Ureter (tissue), 1 donor: ENCODE measurements at regions not wholly inside any gene's neighbourhood (a gene's known extent, or its start where the extent isn't known, plus 50 kb on each side); places are given as distances from the start of the nearest gene placed in this dataset.

Source experiments
- DNase-seq: peaks from one replicate; pipeline ENCODE4 v3.0.0-alpha.2; 2020; ENCODE audit warnings: low spot score
- donor health status: DM: yes; HTN: yes; CAD: no.

DNA sequence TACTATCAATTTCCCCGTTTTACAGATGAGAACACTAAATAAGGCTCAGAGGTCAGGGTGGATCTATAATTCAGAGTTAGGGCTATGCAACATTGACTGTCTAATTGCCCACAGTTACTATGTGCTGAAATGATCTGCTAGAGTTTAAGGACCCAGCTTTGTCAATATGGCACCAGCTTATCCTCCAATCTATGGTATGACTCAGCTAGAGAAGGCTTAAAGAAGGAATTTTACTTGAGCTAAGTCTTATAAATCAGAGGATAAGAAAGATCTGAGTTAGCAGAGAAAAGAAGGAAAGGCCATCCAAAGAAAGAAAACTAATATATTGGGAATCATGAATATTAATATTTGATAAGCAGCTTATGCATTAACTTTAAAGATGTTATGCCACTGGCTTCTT, 78.1 kb downstream of the ASB9 start:
- DNase-seq: no peak

DNA sequence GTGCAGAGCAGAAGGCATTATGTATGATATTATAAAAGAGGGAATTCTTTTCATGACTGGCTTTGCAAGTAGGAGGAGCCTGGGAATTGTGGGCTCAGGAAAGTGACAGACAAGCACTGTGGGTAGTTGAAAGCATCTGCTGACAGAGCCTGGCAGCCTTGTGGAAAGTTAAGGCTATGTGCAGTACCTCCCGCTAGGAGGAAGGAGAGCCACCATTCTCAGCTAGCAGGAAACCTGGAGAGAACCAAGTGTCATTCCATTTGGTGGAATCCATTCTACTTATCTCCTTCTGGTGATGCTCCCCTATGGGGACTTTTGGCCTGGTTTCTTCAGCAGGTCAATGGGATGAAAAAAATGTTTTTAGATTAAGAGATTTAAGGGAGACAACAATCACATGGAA, 81.8 kb downstream of the ASB9 start:
- DNase-seq: no peak

DNA sequence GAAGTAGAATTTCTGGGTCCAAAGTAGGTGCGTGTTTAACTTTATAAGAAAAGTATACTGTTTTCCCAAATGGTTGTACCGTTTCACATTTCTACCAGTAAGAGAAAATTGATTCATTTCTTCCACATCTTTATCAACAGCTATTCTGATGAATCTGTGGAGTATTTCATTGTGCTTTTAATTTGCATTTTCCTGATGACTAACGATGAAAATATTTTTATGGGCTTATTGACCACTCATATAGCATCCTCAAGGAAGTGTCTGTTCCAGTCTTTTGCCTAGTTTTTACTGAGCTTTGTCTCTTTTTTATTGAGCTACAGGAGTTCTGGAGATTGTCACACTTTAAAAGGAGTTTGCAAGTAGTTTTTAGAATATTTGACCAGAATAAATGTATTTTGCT, 92.6 kb downstream of the ASB9 start:
- DNase-seq: no peak

- DNase-seq: no peak
These were observed 96.5 kb downstream of the ASB9 start for GRCh38 chrX:15173411-15173810.

- no peak for DNase-seq
These were observed 99.0 kb downstream of the ASB9 start for GRCh38 chrX:15170927-15171326.

DNA sequence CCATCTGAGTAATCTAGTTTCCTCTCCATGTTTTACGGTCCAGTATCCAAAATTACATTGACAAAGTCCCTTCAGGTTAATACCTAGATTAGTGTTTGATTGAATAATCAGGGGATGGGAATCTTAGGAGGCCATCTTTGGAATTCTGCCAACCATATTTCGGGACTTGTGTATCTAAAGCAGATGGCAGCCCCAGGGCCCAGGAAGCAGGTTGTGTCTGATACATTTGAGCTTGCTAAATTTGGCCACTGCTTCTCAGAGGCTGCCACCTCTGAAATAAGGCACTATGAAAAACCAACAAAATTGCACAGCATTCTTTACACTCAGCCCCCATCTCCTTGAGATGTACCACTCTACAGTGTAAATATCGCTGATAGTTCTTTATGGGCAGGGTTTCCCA, 102.1 kb downstream of the ASB9 start:
- DNase-seq: no peak

- DNase-seq: no peak
These were observed 104.1 kb downstream of the ASB9 start for GRCh38 chrX:15165832-15166231.

DNA sequence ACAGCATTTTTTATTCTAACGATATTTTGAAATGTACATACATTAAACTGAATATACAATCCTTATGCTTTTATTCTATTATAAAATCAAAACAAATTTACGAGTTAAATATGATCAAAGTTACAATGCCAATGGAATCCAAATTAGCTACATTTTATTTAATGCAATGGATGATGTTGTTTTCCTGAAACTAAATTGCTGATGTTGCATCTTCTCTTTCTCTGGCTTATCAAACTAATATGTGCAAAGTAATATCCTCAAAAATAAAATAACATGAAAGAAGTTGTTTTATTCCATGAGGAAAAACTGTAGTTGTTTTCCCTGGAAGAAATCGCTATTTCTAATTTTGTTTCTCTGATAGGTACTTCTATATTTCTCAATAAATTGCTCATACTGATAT, 106.8 kb downstream of the ASB9 start:
- DNase-seq: no peak

- DNase-seq: no peak
These were observed 109.3 kb downstream of the ASB9 start for GRCh38 chrX:15160558-15161095.

DNA sequence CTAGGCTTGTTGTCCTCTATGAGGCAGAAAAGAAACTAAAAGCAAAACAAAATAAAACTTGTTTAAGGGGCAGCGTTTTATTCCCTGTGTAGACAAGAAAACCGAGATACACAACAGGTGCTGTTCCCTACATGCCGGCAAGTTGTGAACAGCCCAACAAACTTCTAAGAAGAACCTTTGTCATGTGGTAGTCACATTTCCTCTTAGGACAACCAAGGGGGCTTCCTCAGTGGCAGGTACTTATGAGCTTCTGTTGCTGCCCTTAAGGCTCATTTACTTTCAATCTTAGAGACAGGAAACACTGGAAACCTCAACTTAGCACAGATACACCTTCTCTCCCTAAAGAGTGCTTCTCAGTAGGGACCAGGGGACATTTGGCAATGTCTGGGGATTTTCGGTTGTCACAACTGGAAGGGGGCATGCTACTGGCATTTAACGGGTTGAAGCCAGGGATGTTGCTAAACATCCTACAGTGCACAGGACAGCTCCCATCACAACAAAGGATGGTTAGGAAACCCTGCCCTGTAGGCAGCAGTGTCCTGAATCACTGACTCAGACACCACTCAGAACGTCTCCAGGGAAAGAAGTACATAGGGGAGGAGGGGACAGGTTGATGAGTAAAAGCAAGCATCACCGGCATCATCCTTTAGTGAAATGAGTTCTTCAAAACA, 111.0 kb downstream of the ASB9 start:
- DNase-seq: no peak

- DNase-seq: no peak
These were observed 111.5 kb downstream of the ASB9 start for GRCh38 chrX:15158350-15158735.

DNA sequence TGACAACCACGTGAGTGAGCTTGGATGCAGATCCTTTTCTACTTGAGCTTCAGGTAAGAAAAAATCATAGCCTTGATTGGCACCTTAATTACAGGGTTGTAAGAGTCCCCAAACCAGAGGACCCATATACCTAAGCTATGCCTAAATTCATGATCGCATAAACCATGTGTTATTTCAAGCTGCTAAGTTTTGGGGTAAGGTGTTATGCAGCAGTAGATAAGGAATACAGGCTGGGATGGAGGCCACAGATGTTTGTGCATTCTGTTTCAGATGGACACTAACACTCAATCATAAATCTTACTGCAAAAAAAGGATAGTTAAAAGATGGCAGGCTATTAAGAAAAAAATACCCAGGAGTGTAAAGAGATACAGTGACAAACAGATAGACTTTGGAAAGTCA, 112.3 kb downstream of the ASB9 start:
- no peak for DNase-seq

- DNase-seq: no peak
These were observed 118.4 kb downstream of the ASB9 start for GRCh38 chrX:15151267-15152186.

DNA sequence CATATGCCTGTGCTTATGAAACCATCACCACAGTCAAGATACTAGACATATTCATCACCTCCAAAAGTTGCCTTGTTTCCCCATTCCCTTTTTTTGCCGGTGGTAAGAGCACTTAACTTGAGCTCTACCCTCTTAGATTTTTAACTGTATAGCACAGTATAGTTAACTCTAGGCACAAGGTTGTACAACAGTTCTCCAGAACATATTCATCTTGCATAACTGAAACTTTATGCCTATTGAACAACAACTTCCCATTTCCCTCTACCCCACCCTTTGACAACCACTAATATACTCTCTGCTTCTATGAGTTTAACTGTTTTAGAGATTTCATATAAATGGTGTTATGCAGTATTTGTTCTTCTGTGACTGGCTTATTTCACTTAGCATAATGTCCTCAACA, 119.3 kb downstream of the ASB9 start:
- DNase-seq: no peak

- no peak for DNase-seq
These were observed 123.4 kb downstream of the ASB9 start for GRCh38 chrX:15146515-15146914.

DNA sequence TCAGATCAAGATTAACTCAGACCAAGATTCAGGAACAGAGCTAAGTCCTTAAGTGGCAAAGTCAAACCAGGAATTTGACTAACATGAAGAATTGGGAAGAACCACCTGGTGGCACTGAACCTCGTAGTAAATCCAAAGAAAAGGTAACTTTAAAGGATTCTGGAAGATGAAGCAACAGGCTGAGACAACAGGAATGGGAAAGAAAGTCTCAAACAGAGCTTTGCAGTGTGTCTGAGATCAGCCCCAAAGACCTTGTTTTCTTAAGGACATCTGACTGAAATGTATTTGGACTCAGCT, 126.1 kb downstream of the ASB9 start:
- DNase-seq: no peak

- DNase-seq: peak; percentile 51
These were observed 126.6 kb downstream of the ASB9 start for GRCh38 chrX:15143050-15143824.

DNA sequence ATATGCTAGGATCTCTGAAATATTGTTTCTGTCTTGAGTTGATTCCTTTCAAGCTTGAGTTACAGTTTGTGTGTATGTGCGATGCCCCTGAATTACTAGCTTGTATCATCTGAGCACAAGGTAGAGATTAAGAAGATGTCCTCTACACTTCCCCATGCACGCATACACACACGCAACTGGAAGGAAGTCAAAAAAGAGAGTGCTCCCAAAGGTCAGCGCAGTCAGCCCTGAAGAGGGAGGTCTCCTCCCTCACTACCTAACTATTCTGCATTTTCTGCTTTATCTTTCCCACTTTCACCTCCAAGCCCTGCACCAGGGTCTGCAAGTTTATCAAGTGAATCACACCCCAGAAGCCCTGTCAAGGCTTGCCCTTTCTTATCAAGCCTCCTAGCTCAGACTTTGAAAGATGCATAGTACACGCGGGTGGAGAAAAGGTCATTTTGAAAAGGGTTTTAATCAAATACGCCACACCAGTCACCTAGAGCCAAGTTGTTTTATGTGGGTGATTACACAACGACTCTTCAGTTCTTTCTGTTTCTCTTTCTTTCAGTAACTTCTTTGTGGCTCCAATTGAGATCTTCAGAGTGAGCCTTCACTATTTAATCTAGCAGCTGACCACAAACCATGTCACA, 127.7 kb downstream of the ASB9 start:
- no peak for DNase-seq

- DNase-seq: no peak
These were observed 133.1 kb downstream of the ASB9 start for GRCh38 chrX:15136795-15137194.

- DNase-seq: no peak
These were observed 140.5 kb downstream of the ASB9 start for GRCh38 chrX:15129412-15129811.

DNA sequence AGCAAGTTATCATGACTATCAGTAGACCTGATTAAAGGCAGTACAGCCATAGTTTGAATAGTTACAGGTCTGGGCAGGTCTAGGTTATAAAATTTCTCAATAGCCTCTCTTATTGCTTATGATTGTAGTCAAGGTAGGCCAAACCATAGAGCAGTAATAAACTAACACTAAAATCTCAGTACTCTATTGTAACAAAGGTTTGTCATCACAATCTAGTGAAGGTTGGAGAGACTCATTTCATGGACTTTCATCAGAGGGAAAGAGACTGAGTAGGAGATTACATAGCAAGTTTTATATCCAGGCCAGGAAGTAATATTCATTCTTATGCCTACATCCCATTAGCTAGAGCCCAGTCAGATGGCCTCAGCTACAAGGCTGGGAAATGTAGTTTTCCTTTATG, 141.0 kb downstream of the ASB9 start:
- no peak for DNase-seq

DNA sequence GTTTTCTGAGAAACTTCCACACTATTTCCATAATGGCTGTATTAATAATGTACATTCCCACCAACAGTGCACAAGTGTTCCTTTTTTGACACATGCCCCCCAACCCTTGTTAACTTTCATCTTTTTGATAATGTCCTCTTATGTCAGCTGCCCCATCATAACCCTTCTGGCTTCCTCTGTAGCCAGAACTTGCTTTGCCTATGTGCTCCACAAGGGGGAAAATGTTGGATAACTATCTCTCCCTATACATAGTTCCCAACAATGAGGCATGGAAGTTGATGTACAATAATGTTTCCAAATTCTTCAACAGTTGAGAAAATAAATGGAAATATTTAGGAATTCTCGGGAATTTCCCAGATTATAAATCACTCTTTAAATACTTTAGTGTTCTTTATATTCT, 142.9 kb downstream of the ASB9 start:
- DNase-seq: no peak
